ENCODE measurements at regions not wholly inside any gene's neighbourhood (a gene's known extent, or its start where the extent isn't known, plus 50 kb on each side); places are given as distances from the start of the nearest gene placed in this dataset.
"Not testable (repeated sequence)": the region's sequence is repeated elsewhere in the genome, so short reads cannot be mapped to it uniquely, and the experiment has no call there.

- no peak for DNase-seq
Measured at GRCh38 chr2:239594772-239595608, 194.2 kb upstream of the HDAC4 start.

- DNase-seq = no peak
Measured at GRCh38 chr2:239594019-239594771, 193.4 kb upstream of the HDAC4 start.

GRCh38 chr2:239593455-239593854 is 192.6 kb upstream of the HDAC4 start:
- DNase-seq = no peak

GRCh38 chr2:239592629-239593290 is 191.9 kb upstream of the HDAC4 start:
- not testable (repeated sequence) for DNase-seq

- no peak for DNase-seq
Measured at GRCh38 chr2:239590995-239591915, 190.4 kb upstream of the HDAC4 start.

GRCh38 chr2:239590276-239590675 is 189.5 kb upstream of the HDAC4 start:
- DNase-seq = no peak

- no peak for DNase-seq
Measured at GRCh38 chr2:239589833-239590232, 189.0 kb upstream of the HDAC4 start.

GRCh38 chr2:239589270-239589825 is 188.5 kb upstream of the HDAC4 start:
- no peak for DNase-seq

GRCh38 chr2:239588451-239589269 is 187.8 kb upstream of the HDAC4 start:
- no peak for DNase-seq

GRCh38 chr2:239587841-239588240 is 187.0 kb upstream of the HDAC4 start:
- DNase-seq = no peak

GRCh38 chr2:239587311-239587731 is 186.5 kb upstream of the HDAC4 start:
- DNase-seq = no peak

- DNase-seq = no peak
Measured at GRCh38 chr2:239586651-239587310, 186.0 kb upstream of the HDAC4 start.

GRCh38 chr2:239585422-239585821 is 184.6 kb upstream of the HDAC4 start:
- DNase-seq = no peak

GRCh38 chr2:239584986-239585385 is 184.2 kb upstream of the HDAC4 start:
- DNase-seq = no peak

GRCh38 chr2:239583879-239584859 is 183.3 kb upstream of the HDAC4 start:
- DNase-seq = no peak

GRCh38 chr2:239583171-239583878 is 182.5 kb upstream of the HDAC4 start:
- DNase-seq = no peak

GRCh38 chr2:239582476-239582875 is 181.7 kb upstream of the HDAC4 start:
- no peak for DNase-seq

GRCh38 chr2:239581352-239581901 is 180.6 kb upstream of the HDAC4 start:
- DNase-seq = no peak

- DNase-seq = no peak
Measured at GRCh38 chr2:239580199-239580527, 179.3 kb upstream of the HDAC4 start.
